ENCODE measurements at regions not wholly inside any gene's neighbourhood (a gene's known extent, or its start where the extent isn't known, plus 50 kb on each side); places are given as distances from the start of the nearest gene placed in this dataset.
"Not testable (repeated sequence)": the region's sequence is repeated elsewhere in the genome, so short reads cannot be mapped to it uniquely, and the experiment has no call there.

- no peak for DNase-seq (ENCODE audit: low read depth in 2 of 2)
These were observed 323.5 kb upstream of the ROPN1 start for GRCh38 chr3:124315215-124316033.

DNA sequence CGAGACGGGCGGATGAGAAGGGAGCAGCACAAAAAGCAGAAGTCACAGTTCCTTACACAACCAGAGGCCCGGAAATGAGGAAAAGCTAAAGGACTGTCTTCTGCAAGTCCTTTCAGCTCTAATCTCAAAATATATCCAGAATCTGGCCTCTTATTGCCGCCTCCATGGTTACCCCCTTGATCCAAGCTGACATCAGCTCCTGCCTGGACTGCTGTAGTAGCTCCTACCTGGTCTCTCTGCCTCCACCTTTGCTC, 324.0 kb upstream of the ROPN1 start:
- DNase-seq (ENCODE audit: low read depth in 2 of 2), result no peak

DNA sequence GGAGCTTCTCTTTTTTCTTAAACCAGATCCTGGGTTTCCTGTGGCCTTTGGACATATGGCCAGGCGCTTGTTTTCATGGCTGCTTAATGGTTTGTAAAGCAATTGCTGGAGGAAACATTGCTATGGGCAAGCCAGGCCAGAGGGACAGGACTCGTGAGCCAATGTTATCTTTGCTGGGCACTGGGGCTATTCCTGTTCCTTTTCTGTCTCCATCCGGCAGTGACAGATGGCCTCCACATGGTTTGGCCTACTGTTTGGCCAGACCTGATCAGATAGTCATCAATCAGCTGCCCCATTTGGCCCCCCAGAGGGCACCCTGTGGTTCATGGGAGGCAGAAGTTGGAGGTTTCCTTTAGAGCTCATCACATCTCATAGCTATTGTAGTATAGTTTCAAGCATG, 326.1 kb upstream of the ROPN1 start:
- no peak for DNase-seq (ENCODE audit: low read depth in 2 of 2)

DNA sequence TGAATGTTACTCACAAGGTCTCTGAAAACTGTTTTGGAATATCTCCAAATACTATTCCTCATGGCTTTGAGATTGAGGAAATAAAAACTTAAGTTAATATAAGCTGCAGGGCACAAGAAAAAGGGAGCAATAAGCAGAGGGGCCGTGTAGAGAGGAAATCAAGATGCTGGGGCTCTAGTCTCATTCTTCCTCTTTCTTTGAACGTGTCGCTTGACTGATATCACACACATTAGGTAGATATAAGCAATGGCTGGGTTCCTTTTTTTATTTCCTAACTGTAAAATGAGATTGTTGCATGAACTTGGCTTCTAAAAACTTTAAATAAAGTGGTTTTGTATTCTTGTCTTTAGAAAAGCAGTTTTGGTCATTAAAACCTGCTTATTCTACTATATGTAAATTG, 326.7 kb upstream of the ROPN1 start:
- no peak for DNase-seq (ENCODE audit: low read depth in 2 of 2)

DNA sequence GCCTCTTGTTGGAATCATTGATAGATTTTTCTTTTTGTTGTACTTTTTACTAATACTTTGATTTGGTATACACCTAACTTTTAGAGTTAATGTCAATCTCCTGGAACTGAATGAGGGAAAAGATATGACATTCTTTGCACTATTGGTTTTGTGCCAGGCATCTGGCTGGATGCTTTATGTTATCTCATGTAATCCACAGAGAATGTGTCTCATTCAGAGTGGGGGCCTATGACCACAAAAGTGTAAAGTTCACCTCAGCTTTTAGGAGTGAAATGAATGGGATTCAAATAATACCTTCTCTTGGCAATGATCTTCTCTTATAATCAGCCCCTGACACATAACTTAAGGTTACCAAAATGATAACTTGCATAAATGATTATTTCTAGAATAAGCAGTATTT, 329.1 kb upstream of the ROPN1 start:
- DNase-seq (ENCODE audit: low read depth in 2 of 2), result no peak

DNA sequence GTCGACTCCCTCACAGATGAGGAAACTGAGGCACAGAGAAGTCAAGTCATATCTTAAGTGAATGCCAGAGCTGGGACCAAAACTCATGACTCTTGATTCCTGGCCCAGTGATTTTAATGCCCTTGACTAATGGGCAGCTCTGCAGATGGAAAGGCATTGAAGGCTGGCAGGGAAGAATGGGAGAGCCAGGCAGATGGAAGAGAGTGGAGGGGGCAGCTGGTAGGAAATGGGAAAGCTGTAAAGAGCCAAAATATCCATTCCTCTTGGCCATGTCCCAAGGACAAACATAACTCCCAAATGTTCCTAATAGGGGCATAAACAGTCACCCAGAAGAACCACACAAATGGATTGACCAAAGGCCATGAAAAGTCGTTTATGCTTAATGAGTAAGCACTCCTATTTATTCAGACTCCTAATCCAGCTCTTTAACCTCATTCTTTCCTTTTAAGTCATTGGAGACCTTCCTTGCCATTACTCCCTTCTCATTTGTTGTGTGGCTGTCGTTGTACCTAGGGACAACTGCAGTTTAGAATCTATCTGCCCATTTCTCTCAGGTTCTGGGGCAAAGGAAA, 330.5 kb upstream of the ROPN1 start:
- DNase-seq (ENCODE audit: low read depth in 2 of 2), result no peak

DNA sequence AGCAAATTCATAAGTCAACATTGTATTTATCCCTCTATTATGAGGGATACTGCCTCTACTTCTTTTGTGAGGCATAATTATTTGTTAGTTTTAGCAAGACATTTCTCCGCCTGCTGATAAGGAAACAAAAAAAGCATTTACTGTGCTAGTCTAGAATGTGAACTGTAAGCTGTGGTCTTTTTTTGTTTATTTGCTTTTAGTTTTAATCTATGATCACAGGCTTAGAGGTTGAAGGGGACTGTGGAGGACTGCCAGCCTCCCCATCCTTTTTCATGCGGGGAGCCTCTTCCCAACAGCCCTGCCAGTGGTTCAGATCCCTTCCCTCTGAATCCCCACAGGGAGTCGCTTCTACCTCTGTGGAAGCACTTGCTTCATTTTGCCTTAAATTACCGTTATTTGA, 331.0 kb upstream of the ROPN1 start:
- DNase-seq (ENCODE audit: low read depth in 2 of 2), result no peak

DNA sequence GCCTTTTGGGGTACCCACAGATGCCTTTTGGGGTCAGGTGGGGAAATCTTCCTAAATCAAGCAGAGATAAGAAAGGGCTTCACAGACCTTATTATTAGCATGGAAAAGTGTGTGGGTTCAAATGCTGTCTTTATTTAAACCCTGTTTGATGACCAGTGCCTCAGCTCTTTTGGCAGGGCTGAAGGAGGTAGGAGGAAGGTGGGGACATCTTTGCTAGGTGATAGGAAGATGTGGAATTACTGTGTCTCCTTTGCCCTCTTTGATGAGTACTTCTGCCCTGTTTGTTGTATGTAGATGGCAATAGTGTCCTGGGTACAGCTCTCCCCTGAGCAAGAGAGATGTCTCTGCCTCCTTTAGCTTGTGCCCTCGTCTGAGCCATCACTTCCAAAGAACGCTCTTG, 333.3 kb upstream of the ROPN1 start:
- DNase-seq (ENCODE audit: low read depth in 2 of 2), result no peak

GRCh38 chr3:124329723-124330122, 337.8 kb upstream of the ROPN1 start:
- DNase-seq (ENCODE audit: low read depth in 2 of 2), result no peak

DNA sequence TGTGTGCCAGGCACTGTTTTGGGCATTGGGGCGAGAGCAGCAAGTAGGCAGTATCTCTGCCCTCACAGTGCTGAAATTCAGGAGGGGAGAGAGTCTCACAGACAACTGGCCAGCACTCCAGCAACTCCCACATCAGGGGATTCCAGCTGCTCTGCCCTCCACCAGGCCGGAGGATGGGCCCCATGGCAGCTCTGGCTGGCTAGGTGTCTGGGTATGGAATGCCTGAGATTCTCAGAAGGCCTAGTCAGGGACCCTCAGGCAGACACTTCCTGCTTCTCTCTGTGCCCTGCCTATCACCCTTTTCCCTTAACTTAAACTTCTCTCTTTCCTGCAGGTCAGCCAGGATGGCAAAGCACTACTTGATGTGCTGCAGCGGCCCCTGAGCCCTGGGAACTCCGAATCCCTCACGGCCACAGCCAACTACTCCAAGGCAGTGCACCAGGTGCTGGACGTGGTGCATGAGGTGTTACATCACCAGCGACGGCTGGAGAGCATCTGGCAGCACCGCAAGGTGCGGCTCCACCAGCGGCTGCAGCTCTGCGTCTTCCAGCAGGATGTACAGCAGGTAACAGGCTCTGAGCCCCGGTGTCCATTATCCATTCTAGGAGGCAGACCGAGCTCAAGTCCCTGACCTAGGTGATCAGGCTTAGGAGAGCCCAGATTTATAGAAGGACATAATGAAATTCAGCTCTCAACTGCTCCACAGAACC, 342.2 kb upstream of the ROPN1 start:
- no peak for DNase-seq (ENCODE audit: low read depth in 2 of 2)

- DNase-seq (ENCODE audit: low read depth in 2 of 2), result no peak
These were observed 344.2 kb upstream of the ROPN1 start for GRCh38 chr3:124336067-124336656.

DNA sequence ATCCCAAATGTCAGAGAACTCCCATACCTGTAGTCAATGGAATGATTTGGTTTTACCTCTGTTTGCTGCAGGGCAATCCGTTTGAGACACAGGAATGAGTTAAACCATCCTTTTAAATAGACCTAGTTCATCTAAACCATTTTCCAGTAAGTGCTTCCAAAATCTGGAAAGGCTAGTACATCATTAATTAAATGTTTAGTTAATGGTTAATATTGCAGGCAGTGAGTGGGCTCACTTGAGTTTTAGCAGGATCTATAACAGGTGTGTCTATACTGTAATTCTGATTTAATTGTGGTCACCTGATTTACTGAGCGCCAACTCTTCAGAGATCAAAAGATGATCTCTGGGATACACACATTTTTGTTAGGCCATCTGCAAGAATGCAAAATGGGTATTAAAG, 353.9 kb upstream of the ROPN1 start:
- DNase-seq (ENCODE audit: low read depth in 2 of 2), result no peak

DNA sequence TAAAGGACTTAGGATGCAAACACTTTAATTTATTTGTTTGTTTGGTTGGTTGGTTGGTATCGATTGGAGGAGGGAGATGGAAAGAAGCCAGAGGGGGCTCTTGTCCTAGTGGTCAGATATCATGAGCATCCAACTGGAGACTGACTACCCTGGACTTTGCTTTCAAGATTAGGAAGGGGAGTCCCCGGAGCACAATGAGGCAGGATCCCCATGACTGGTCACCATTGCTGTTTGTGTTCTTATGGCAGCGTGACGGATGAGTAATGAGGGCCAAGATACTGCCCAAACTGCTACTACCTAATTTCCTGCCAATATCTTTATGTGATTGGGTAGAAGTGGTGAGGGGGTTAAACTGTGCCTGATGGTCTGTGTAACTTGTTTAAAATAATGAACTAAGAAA, 354.6 kb upstream of the ROPN1 start:
- DNase-seq (ENCODE audit: low read depth in 2 of 2), result no peak

DNA sequence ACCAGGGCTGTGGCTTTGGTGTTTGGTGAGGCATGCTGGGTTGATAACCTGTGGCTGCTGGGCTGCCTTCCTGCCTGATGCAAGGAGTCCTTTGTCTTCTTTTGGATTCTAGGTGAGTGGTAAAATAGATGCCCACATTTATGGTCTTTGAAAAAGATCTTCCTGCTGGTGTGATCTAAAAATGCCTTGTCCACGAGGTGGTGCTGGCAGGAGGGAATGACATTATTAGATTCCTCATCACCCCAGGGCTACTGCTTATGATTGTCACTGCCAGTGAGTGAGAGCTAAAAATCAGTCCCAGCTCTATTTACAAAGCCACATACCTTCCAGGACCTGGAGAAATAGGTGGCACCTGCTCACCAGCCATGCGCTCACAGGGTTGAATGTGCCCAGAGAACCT, 355.5 kb upstream of the ROPN1 start:
- no peak for DNase-seq (ENCODE audit: low read depth in 2 of 2)

DNA sequence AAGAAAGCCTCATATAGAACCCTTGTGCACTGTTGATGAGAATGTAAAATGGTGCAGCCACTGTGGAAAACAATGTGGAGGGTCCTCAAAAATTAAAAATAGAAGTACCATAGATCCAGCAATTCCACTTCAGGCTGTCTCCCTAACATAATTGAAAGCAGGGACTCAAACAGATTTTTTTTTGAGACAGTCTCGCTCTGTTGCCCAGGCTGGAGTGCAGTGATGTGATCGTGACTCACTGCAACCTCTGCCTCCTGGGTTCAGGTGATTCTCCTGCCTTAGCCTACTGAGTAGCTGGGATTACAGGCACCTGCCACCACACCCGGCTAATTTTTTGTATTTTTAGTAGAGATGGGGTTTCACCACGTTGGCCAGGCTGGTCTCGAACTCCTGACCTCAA, 356.6 kb upstream of the ROPN1 start:
- not testable (repeated sequence) for DNase-seq (ENCODE audit: low read depth in 2 of 2)

DNA sequence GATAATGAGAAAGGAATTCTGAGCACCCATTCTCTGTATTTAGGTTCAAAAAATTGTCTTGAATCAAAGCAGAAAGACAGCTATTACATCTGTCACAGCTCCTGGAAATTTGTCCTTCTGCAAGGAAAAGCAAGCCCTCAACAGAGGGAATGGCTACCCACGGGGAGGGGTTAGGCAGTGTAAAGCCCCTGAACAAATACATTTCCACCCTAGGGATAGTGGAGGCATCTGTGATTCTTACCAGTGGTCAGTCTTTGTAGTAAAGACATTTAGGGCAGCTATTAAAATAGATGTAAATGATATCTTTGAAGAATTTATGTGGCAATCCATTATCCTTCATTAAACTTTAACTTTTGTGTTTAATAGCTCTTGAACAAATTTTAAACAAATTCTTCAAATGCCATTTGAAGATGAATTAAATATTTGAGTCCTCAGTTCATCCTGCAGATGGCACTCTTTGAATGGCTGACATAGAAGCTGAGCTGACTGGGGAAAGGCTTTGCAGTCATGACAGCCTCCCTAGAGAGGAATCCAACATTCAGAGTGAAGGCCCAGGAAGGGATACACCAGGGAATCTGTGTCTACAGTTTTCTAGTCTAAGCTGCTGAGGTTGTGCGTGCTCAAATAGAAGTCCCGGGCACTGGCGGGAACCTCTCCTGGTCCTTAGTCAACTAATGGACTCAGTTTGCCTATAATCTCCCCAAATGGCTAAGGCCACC, 359.7 kb upstream of the ROPN1 start:
- no peak for DNase-seq (ENCODE audit: low read depth in 2 of 2)

DNA sequence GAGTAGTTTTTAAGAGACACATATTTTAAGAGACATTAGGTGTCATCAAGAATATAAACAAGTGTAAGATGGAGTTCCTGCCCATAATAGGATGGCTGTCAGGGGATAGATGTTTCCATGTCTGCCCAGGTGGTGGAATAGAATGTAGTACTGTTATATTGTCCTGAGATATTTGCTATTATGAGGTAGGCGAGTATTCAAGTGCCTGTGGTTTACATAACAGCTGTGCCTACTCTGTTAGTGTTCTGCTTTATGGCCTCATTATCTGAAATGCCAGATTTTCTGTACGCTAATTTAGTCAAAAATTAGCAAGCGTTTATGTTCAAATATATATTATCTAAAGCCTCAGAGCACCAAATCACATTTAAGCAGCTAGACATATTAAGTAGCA, 360.2 kb upstream of the ROPN1 start:
- no peak for DNase-seq (ENCODE audit: low read depth in 2 of 2)

GRCh38 chr3:124353691-124354090, 361.8 kb upstream of the ROPN1 start:
- DNase-seq (ENCODE audit: low read depth in 2 of 2), result no peak

DNA sequence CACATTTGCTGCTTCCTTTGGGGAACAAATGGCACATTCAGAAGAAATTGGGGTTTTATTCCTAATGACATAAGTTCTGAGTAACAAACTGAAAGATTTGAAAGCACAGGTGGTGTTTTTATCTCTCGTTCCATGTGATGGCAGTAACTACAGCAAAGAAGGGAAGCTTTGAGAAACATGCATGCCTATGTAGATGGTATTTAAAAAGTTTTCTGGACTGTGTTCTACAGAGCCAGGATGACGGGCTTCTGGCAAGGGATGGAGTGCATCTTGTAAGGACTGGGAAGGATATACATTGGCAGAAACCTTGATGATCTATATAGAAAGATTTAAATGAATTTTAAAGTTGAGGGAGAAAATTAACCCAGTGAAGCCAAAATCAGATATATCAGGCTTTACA, 362.2 kb upstream of the ROPN1 start:
- DNase-seq (ENCODE audit: low read depth in 2 of 2), result no peak

DNA sequence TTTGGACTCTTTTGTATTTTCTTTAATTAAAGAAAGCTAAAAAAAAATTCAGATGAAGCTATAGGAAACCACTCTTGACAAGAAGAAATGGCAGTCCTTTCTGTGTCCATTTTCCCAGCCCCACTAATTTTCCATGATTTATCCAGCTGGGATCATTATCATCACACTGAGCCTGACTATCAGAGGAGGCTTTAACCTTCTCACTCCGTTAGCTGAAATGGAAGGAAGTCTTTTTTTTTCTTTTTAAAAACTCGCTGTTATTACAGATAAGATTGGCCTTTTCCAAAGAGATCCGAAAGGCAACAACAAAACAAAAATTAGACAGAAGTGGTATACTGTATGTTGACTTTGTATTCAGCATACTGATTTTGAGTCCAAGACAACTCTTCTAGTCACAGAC, 366.2 kb upstream of the ROPN1 start:
- no peak for DNase-seq (ENCODE audit: low read depth in 2 of 2)

DNA sequence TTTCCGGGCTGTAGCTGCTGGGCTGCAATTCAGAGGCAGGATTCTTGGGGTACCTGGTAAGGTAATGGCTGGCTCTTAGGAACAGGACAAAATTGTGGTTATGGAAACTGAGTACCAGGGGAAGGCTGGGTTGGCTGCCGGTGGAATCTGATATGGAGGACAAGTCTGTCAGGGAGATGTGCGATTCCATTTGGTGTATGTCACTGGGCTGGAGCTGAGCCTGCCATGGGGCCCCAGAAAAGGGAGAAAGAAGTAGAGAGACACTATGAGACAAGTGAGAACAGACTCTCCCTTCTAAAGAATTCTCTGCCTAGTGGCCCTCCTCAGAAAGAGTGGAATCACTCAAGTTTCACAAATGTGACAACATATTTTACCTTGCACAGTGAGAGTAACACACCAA, 368.2 kb upstream of the ROPN1 start:
- no peak for DNase-seq (ENCODE audit: low read depth in 2 of 2)

GRCh38 chr3:124360563-124360962, 368.6 kb upstream of the ROPN1 start:
- DNase-seq (ENCODE audit: low read depth in 2 of 2), result no peak
